ENCODE measurements at regions not wholly inside any gene's neighbourhood (a gene's known extent, or its start where the extent isn't known, plus 50 kb on each side); places are given as distances from the start of the nearest gene placed in this dataset.

DNA sequence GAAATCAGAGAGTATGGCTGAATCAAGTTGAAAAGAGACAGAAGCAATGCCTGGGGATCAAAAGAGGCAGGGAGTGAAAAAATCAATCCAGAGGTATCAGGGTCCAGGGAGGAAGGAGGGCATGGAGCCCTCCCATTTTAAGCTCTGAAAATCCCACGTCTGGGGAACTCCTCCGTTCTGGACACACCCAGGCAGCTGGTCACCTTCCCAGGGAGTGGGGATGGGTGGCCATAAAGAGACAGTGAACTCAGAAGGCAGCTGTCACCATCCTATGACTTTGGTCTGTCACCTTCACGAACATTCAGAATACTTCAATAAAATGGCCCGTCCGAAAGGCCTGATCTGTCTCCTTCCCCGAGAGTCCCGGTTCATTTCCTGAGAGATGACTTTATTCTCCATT, 71.6 kb downstream of the MAP1LC3B2 start:
- Histone ChIP-seq H3K36me3 (ENCODE audit: low read depth) (no peaks in the 10 kb centered on the region), H3K4me3 (ENCODE audit: severe bottlenecking) (no peak overlapping the region), H3K27ac (ENCODE audit: poor library complexity, severe bottlenecking) (no peak overlapping the region), H3K4me1 (ENCODE audit: insufficient read depth, poor library complexity, severe bottlenecking) (peaks cover 6% of the 10 kb centered on the region), H3K27me3 (ENCODE audit: insufficient read depth, poor library complexity, severe bottlenecking) (no peaks in the 10 kb centered on the region), H3K9me3 (ENCODE audit: severe bottlenecking) (no peaks in the 10 kb centered on the region)
- TF ChIP-seq, protein P1, sequence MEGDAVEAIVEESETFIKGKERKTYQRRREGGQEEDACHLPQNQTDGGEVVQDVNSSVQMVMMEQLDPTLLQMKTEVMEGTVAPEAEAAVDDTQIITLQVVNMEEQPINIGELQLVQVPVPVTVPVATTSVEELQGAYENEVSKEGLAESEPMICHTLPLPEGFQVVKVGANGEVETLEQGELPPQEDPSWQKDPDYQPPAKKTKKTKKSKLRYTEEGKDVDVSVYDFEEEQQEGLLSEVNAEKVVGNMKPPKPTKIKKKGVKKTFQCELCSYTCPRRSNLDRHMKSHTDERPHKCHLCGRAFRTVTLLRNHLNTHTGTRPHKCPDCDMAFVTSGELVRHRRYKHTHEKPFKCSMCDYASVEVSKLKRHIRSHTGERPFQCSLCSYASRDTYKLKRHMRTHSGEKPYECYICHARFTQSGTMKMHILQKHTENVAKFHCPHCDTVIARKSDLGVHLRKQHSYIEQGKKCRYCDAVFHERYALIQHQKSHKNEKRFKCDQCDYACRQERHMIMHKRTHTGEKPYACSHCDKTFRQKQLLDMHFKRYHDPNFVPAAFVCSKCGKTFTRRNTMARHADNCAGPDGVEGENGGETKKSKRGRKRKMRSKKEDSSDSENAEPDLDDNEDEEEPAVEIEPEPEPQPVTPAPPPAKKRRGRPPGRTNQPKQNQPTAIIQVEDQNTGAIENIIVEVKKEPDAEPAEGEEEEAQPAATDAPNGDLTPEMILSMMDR (IDR thresholded peaks at IDR 0.05; ENCODE audit: poor library complexity, severe bottlenecking), result no peak
- DNase-seq (ENCODE audit: low spot score) (no peak), ATAC-seq (ENCODE audit: low read depth) (no peak)

- H3K4me1 ChIP-seq (ENCODE audit: insufficient read depth, poor library complexity, severe bottlenecking), result peaks cover 6% of the 10 kb centered on the region
- ATAC-seq (ENCODE audit: low read depth) (no peak), DNase-seq (ENCODE audit: low spot score) (no peak)
- H3K36me3 ChIP-seq (ENCODE audit: low read depth), result no peaks in the 10 kb centered on the region
- H3K27me3 ChIP-seq (ENCODE audit: insufficient read depth, poor library complexity, severe bottlenecking), result no peaks in the 10 kb centered on the region
- H3K9me3 ChIP-seq (ENCODE audit: severe bottlenecking), result no peaks in the 10 kb centered on the region
- H3K27ac ChIP-seq (ENCODE audit: poor library complexity, severe bottlenecking), result no peak overlapping the region
- TF ChIP-seq, protein P1 (IDR thresholded peaks at IDR 0.05; ENCODE audit: poor library complexity, severe bottlenecking), result no peak
- no peak overlapping the region for H3K4me3 ChIP-seq (ENCODE audit: severe bottlenecking)
Measured at GRCh38 chr12:116629480-116629879, 70.3 kb downstream of the MAP1LC3B2 start.

DNA sequence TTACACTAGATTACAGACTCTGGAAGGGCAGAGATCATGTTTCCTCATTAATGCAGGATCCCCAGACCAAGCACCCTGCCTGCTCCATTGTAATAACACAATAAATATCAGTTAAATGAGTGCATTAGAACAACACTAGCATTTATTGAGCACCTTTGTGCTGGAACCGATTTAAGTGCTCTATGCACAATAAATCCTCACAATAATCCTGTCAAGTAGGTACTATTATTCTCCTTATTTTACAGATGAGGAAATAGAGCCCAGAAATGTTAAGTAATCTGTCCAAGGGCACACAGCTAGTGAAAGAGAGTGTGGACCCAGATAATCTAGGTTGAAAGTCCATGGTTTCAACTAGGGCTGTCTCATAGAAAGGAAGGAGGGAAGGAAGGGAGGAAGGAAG, 69.8 kb downstream of the MAP1LC3B2 start:
- DNase-seq (ENCODE audit: low spot score), result no peak
- no peaks in the 10 kb centered on the region for H3K36me3 ChIP-seq (ENCODE audit: low read depth)
- peaks cover 6% of the 10 kb centered on the region for H3K4me1 ChIP-seq (ENCODE audit: insufficient read depth, poor library complexity, severe bottlenecking)
- TF ChIP-seq, protein P1 (IDR thresholded peaks at IDR 0.05; ENCODE audit: poor library complexity, severe bottlenecking), result no peak
- H3K27me3 ChIP-seq (ENCODE audit: insufficient read depth, poor library complexity, severe bottlenecking), result no peaks in the 10 kb centered on the region
- H3K27ac ChIP-seq (ENCODE audit: poor library complexity, severe bottlenecking), result no peak overlapping the region
- no peak for ATAC-seq (ENCODE audit: low read depth)
- no peak overlapping the region for H3K4me3 ChIP-seq (ENCODE audit: severe bottlenecking)
- no peaks in the 10 kb centered on the region for H3K9me3 ChIP-seq (ENCODE audit: severe bottlenecking)

GRCh38 chr12:116628450-116628793, 69.2 kb downstream of the MAP1LC3B2 start:
- no peaks in the 10 kb centered on the region for H3K36me3 ChIP-seq (ENCODE audit: low read depth)
- H3K9me3 ChIP-seq (ENCODE audit: severe bottlenecking), result no peaks in the 10 kb centered on the region
- peaks cover 6% of the 10 kb centered on the region for H3K4me1 ChIP-seq (ENCODE audit: insufficient read depth, poor library complexity, severe bottlenecking)
- ATAC-seq (ENCODE audit: low read depth) (no peak), DNase-seq (ENCODE audit: low spot score) (no peak)
- no peaks in the 10 kb centered on the region for H3K27me3 ChIP-seq (ENCODE audit: insufficient read depth, poor library complexity, severe bottlenecking)
- no peak overlapping the region for H3K4me3 ChIP-seq (ENCODE audit: severe bottlenecking)
- TF ChIP-seq, protein P1 (IDR thresholded peaks at IDR 0.05; ENCODE audit: poor library complexity, severe bottlenecking), result no peak
- no peak overlapping the region for H3K27ac ChIP-seq (ENCODE audit: poor library complexity, severe bottlenecking)

Measured in RWPE2 (cell line).